Gastrocnemius medialis (tissue), 4 donors: ENCODE measurements at regions not wholly inside any gene's neighbourhood (a gene's known extent, or its start where the extent isn't known, plus 50 kb on each side); places are given as distances from the start of the nearest gene placed in this dataset.

ENCODE experiments used
- ATAC-seq, 2 donors: fragments of 150-250 bp; one replicate each; pipeline ENCODE4 v1.9.1; 2016
- DNase-seq, 2 donors: peaks; one replicate each; pipeline ENCODE4 v3.0.0-alpha.2; 2019
- H3K27ac ChIP-seq, 4 donors: fragments of 200-600 bp; sonication (generic); 1 replicate in 1 of 4; 2 replicates in 3 of 4; pipeline ENCODE4 v1.5.1; 2016 to 2018; ENCODE audit warnings: mild to moderate bottlenecking in 2 of 4, moderate library complexity in 1 of 4
- H3K27me3 ChIP-seq, 3 donors: fragments of 200-600 bp; sonication (generic) in 2 of 3; 1 replicate in 1 of 3; 2 replicates in 2 of 3; pipeline versions ENCODE4 v1.5.1 to v1.6.0; 2016 to 2019; ENCODE audit warnings: mild to moderate bottlenecking in 1 of 3, moderate library complexity in 1 of 3
- H3K36me3 ChIP-seq, 2 donors: fragments of 200-600 bp; sonication (generic) in 1 of 2; one replicate each; pipeline ENCODE4 v1.5.1; 2017 to 2018
- H3K4me1 ChIP-seq, 2 donors: fragments of 200-600 bp; sonication (generic) in 1 of 2; one replicate each; pipeline ENCODE4 v1.5.1; 2016 to 2017; ENCODE audit warnings: mild to moderate bottlenecking in 2 of 2
- H3K4me3 ChIP-seq, 4 donors: fragments of 200-600 bp; sonication (generic) in 3 of 4; 1 replicate in 1 of 4; 2 replicates in 3 of 4; pipeline ENCODE4 v1.5.1; 2016 to 2019; ENCODE audit warnings: mild to moderate bottlenecking in 2 of 4
- H3K9me3 ChIP-seq, 3 donors: fragments of 200-600 bp; sonication (generic) in 2 of 3; 1 replicate in 1 of 3; 2 replicates in 2 of 3; pipeline ENCODE4 v1.5.1; 2016 to 2019
- POLR2A ChIP-seq, 2 donors: fragments of 450-650 bp; IDR thresholded peaks; one replicate each; pipeline ENCODE4 v1.6.1; 2017; ENCODE audit warnings: antibody characterized with exemption in 2 of 2, mild to moderate bottlenecking in 2 of 2, moderate library complexity in 2 of 2
- in situ Hi-C, 4 donors: fragments of 200-750 bp; cut with MboI; loops; one replicate each; pipeline versions ENCODE4 v1.15.0 to v1.8.0; 2017; ENCODE audit warnings: low sequenced_read_pairs in 4 of 4
- intact Hi-C: fragments of 100-400 bp; cut with DNase I; formaldehyde crosslinking; loops from one replicate; pipeline ENCODE4 v1.15.1; 2023; ENCODE audit warnings: low total_unique reads
- TF ChIP-seq, protein P1 (sequence below), 5 experiments: fragments of 450-650 bp in 3 of 5; fragments of 200-600 bp in 2 of 5; sonication (generic) in 2 of 5; IDR thresholded peaks in 4 of 5; conservative IDR thresholded peaks in 1 of 5; 1 replicate in 4 of 5; 2 replicates in 1 of 5; pipeline ENCODE4 v1.5.1; 2016 to 2019; ENCODE audit warnings: antibody characterized with exemption in 5 of 5, mild to moderate bottlenecking in 3 of 5, moderate library complexity in 3 of 5

GRCh38 chr2:181161615-181162014, 181.2 kb downstream of the UBE2E3 start:
- no peak for ATAC-seq
- DNase-seq: no peak
- TF ChIP-seq, protein P1, sequence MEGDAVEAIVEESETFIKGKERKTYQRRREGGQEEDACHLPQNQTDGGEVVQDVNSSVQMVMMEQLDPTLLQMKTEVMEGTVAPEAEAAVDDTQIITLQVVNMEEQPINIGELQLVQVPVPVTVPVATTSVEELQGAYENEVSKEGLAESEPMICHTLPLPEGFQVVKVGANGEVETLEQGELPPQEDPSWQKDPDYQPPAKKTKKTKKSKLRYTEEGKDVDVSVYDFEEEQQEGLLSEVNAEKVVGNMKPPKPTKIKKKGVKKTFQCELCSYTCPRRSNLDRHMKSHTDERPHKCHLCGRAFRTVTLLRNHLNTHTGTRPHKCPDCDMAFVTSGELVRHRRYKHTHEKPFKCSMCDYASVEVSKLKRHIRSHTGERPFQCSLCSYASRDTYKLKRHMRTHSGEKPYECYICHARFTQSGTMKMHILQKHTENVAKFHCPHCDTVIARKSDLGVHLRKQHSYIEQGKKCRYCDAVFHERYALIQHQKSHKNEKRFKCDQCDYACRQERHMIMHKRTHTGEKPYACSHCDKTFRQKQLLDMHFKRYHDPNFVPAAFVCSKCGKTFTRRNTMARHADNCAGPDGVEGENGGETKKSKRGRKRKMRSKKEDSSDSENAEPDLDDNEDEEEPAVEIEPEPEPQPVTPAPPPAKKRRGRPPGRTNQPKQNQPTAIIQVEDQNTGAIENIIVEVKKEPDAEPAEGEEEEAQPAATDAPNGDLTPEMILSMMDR (IDR thresholded peaks at IDR 0.05 in 4 of 5, conservative IDR thresholded peaks at IDR 0.05 in 1 of 5): no peak
- no peak for TF ChIP-seq POLR2A (IDR thresholded peaks at IDR 0.05)
- no peak overlapping the region for H3K27ac ChIP-seq
- intact Hi-C loops (no loop called here), in situ Hi-C loops (no loop called here)
- H3K4me1 ChIP-seq: no peaks in the 10 kb centered on the region
- H3K9me3 ChIP-seq: no peaks in the 10 kb centered on the region
- H3K4me3 ChIP-seq: no peak overlapping the region
- H3K27me3 ChIP-seq: no peaks in the 10 kb centered on the region
- no peaks in the 10 kb centered on the region for H3K36me3 ChIP-seq

DNA sequence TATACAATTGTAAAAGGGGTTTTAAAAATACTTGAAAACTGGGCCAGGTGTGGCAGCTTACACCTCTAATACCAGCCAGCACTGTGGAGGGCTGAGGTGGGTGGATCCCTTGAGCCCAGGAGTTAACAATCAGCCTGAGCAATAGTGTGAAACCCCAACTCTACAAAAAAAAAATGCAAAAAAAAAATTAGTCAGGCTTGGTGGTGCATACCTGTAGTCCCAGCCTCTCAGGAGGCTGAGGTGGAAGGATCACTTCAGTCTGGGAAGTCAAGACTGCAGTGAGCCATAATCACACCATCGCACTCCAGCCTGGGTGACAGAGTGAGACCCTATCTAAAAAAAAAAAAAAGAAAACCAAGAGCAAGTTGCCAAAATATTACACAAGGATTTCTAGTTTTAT, 182.7 kb downstream of the UBE2E3 start:
- no peak overlapping the region for H3K27ac ChIP-seq
- no peaks in the 10 kb centered on the region for H3K27me3 ChIP-seq
- in situ Hi-C loops: no loop called here
- TF ChIP-seq, protein P1 (IDR thresholded peaks at IDR 0.05 in 4 of 5, conservative IDR thresholded peaks at IDR 0.05 in 1 of 5): no peak
- no peak for TF ChIP-seq POLR2A (IDR thresholded peaks at IDR 0.05)
- intact Hi-C loops: no loop called here
- H3K4me3 ChIP-seq: no peak overlapping the region
- ATAC-seq: no peak
- no peaks in the 10 kb centered on the region for H3K36me3 ChIP-seq
- no peak for DNase-seq
- no peaks in the 10 kb centered on the region for H3K4me1 ChIP-seq
- H3K9me3 ChIP-seq: no peaks in the 10 kb centered on the region

DNA sequence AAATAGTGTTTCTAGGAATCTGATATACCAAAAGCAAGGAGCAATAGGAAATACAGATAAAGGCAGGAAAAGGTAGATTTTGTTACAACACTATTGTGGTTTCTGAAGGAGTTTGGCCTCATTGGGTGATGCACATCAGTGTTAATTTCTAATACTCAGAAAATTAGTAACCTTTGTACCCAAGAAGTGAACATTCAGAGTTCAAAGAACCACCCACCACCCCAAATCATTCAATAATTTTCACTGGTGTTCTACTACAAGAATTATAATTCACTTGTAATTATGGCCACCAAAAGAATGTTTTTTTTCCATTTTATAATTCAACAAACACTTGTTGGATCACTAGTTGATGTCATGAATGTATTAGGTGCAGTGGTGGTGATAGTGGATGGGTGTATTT, 183.3 kb downstream of the UBE2E3 start:
- H3K4me3 ChIP-seq: no peak overlapping the region
- TF ChIP-seq POLR2A (IDR thresholded peaks at IDR 0.05): no peak
- TF ChIP-seq, protein P1 (IDR thresholded peaks at IDR 0.05 in 4 of 5, conservative IDR thresholded peaks at IDR 0.05 in 1 of 5): no peak
- H3K27me3 ChIP-seq: no peaks in the 10 kb centered on the region
- H3K9me3 ChIP-seq: no peaks in the 10 kb centered on the region
- no peak for ATAC-seq
- no peaks in the 10 kb centered on the region for H3K36me3 ChIP-seq
- no peak overlapping the region for H3K27ac ChIP-seq
- DNase-seq: no peak
- intact Hi-C loops: no loop called here
- in situ Hi-C loops: no loop called here
- H3K4me1 ChIP-seq: no peaks in the 10 kb centered on the region

DNA sequence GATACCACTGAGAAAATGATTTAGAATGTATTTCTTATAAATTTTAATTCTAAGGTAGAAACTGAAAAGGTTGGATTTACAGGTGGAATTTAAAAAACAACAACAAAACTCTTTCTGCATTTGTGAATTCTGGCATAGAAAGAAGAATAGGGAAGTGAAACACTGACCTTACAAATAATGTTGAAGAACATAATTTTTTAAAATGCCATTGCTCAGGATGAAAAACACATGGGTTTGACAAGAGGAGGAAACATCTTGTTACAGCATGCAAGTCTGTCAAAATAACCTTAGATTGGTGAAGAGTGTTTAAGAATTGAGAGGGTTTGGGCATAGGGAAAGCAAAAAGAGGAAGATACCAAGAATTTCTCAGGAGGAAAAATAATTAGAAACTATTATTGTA, 184.3 kb downstream of the UBE2E3 start:
- ATAC-seq (no peak), DNase-seq (no peak)
- H3K36me3 ChIP-seq: no peaks in the 10 kb centered on the region
- in situ Hi-C loops (no loop called here), intact Hi-C loops (no loop called here)
- H3K9me3 ChIP-seq: no peaks in the 10 kb centered on the region
- H3K27ac ChIP-seq: no peak overlapping the region
- no peak overlapping the region for H3K4me3 ChIP-seq
- no peaks in the 10 kb centered on the region for H3K4me1 ChIP-seq
- no peak for TF ChIP-seq POLR2A (IDR thresholded peaks at IDR 0.05)
- TF ChIP-seq, protein P1 (IDR thresholded peaks at IDR 0.05 in 4 of 5, conservative IDR thresholded peaks at IDR 0.05 in 1 of 5): no peak
- H3K27me3 ChIP-seq: no peaks in the 10 kb centered on the region

- intact Hi-C loops: no loop called here
- TF ChIP-seq, protein P1 (IDR thresholded peaks at IDR 0.05 in 4 of 5, conservative IDR thresholded peaks at IDR 0.05 in 1 of 5): no peak
- no peak for TF ChIP-seq POLR2A (IDR thresholded peaks at IDR 0.05)
- Histone ChIP-seq H3K27me3 (no peaks in the 10 kb centered on the region), H3K4me1 (no peaks in the 10 kb centered on the region), H3K36me3 (no peaks in the 10 kb centered on the region), H3K4me3 (no peak overlapping the region), H3K9me3 (no peaks in the 10 kb centered on the region), H3K27ac (no peak overlapping the region)
- no peak for DNase-seq
- ATAC-seq: no peak
- in situ Hi-C loops: no loop called here
Measured at GRCh38 chr2:181165199-181165868, 184.9 kb downstream of the UBE2E3 start.
